Right atrium auricular region (tissue), 2 donors: ENCODE measurements at regions not wholly inside any gene's neighbourhood (a gene's known extent, or its start where the extent isn't known, plus 50 kb on each side); places are given as distances from the start of the nearest gene placed in this dataset.

Experiments
- DNase-seq: peaks from one replicate; pipeline ENCODE4 v3.0.0-alpha.2; 2019; ENCODE audit warnings: low spot score
- H3K27ac ChIP-seq, 2 donors: fragments of 200-600 bp; sonication (generic); 1 replicate in 1 of 2; 2 replicates in 1 of 2; pipeline ENCODE4 v1.5.1; 2016 to 2019
- H3K27me3 ChIP-seq, 2 donors: fragments of 200-600 bp; sonication (generic); one replicate each; pipeline versions ENCODE4 v1.5.1 to v1.6.0; 2017 to 2019
- H3K36me3 ChIP-seq: fragments of 200-600 bp; sonication (generic); one replicate; pipeline ENCODE4 v1.5.1; 2016
- H3K4me1 ChIP-seq, 2 donors: fragments of 200-600 bp; sonication (generic); one replicate each; pipeline versions ENCODE4 v1.5.1 to v1.6.0; 2017 to 2019
- H3K4me3 ChIP-seq, 2 donors: fragments of 200-600 bp; sonication (generic); 1 replicate in 1 of 2; 2 replicates in 1 of 2; pipeline ENCODE4 v1.5.1; 2017 to 2019; ENCODE audit warnings: mild to moderate bottlenecking in 1 of 2, moderate library complexity in 1 of 2
- H3K9me3 ChIP-seq, 2 donors: fragments of 200-600 bp; sonication (generic); one replicate each; pipeline ENCODE4 v1.5.1; 2019
- CTCF ChIP-seq, 2 donors: fragments of 200-600 bp; sonication (generic); IDR thresholded peaks; one replicate each; pipeline ENCODE4 v1.5.1; 2019; ENCODE audit warnings: antibody characterized with exemption in 2 of 2

- no peak for DNase-seq
- no peaks in the 10 kb centered on the region for H3K27me3 ChIP-seq
Observed at GRCh38 chr12:111173836-111174235, 195.1 kb downstream of the PHETA1 start.

GRCh38 chr12:111173391-111173790, 195.5 kb downstream of the PHETA1 start:
- Histone ChIP-seq H3K27ac (no peak overlapping the region), H3K36me3 (no peaks in the 10 kb centered on the region), H3K27me3 (no peaks in the 10 kb centered on the region), H3K4me3 (no peak overlapping the region), H3K9me3 (no peaks in the 10 kb centered on the region), H3K4me1 (no peaks in the 10 kb centered on the region)
- no peak for TF ChIP-seq CTCF (IDR thresholded peaks at IDR 0.05)
- no peak for DNase-seq

More at GRCh38 chr12:111173836-111174235, 195.1 kb downstream of the PHETA1 start:
- Histone ChIP-seq H3K27ac (no peak overlapping the region), H3K9me3 (no peaks in the 10 kb centered on the region), H3K4me1 (no peaks in the 10 kb centered on the region), H3K36me3 (no peaks in the 10 kb centered on the region), H3K4me3 (no peak overlapping the region)
- TF ChIP-seq CTCF (IDR thresholded peaks at IDR 0.05): no peak

- H3K4me3 ChIP-seq: no peak overlapping the region
- no peaks in the 10 kb centered on the region for H3K36me3 ChIP-seq
- no peaks in the 10 kb centered on the region for H3K9me3 ChIP-seq
- H3K4me1 ChIP-seq: no peaks in the 10 kb centered on the region
- H3K27ac ChIP-seq: no peak overlapping the region
- no peak for DNase-seq
- H3K27me3 ChIP-seq: no peaks in the 10 kb centered on the region
- TF ChIP-seq CTCF (IDR thresholded peaks at IDR 0.05): no peak
Observed at GRCh38 chr12:111172786-111173185, 196.1 kb downstream of the PHETA1 start.

GRCh38 chr12:111171832-111172231, 197.1 kb downstream of the PHETA1 start:
- no peaks in the 10 kb centered on the region for H3K36me3 ChIP-seq
- no peaks in the 10 kb centered on the region for H3K9me3 ChIP-seq
- TF ChIP-seq CTCF (IDR thresholded peaks at IDR 0.05): no peak
- DNase-seq: no peak
- H3K4me3 ChIP-seq: no peak overlapping the region
- no peaks in the 10 kb centered on the region for H3K27me3 ChIP-seq
- no peak overlapping the region for H3K27ac ChIP-seq
- H3K4me1 ChIP-seq: no peaks in the 10 kb centered on the region

- Histone ChIP-seq H3K4me1 (no peaks in the 10 kb centered on the region), H3K4me3 (no peak overlapping the region)
Observed at GRCh38 chr12:111171345-111171744, 197.6 kb downstream of the PHETA1 start.

More at GRCh38 chr12:111171345-111171744, 197.6 kb downstream of the PHETA1 start:
- H3K36me3 ChIP-seq: no peaks in the 10 kb centered on the region
- H3K27ac ChIP-seq: no peak overlapping the region
- no peaks in the 10 kb centered on the region for H3K9me3 ChIP-seq
- no peaks in the 10 kb centered on the region for H3K27me3 ChIP-seq
- no peak for DNase-seq
- TF ChIP-seq CTCF (IDR thresholded peaks at IDR 0.05): no peak
